SK-N-MC (cell line): ENCODE measurements at regions not wholly inside any gene's neighbourhood (a gene's known extent, or its start where the extent isn't known, plus 50 kb on each side); places are given as distances from the start of the nearest gene placed in this dataset.

Source experiments
- EZH2 ChIP-seq: fragments of 200-600 bp; sonication (generic); IDR thresholded peaks from one replicate; pipeline ENCODE4 v1.6.1; 2017; ENCODE audit warnings: antibody characterized with exemption
- POLR2AphosphoS5 ChIP-seq: IDR thresholded peaks from 2 replicates; pipeline ENCODE4 v1.6.1; 2012; ENCODE audit warnings: mild to moderate bottlenecking, low read depth, low read length, borderline replicate concordance

DNA sequence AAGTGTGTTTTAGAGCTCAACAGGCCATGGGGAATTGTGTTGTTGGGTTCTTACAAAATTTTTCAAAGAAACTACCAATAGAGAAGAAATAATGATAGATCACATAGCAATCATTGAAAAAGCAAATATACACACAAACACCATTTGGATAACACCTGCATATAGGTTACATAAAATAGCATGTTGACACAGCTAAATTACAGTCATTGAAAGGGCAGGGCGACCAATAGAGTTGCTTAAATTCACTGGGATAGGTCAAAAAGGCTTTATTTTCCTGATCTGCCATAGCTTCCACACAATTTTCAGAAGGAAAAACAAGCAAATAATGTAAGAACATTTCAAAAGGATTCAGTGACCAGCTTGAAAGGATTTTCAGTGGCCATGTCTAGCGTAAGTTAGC is 57.9 kb upstream of the FGGY start:
- TF ChIP-seq EZH2 (no peak), POLR2AphosphoS5 (no peak)
